ENCODE measurements at regions not wholly inside any gene's neighbourhood (a gene's known extent, or its start where the extent isn't known, plus 50 kb on each side); places are given as distances from the start of the nearest gene placed in this dataset.

DNA sequence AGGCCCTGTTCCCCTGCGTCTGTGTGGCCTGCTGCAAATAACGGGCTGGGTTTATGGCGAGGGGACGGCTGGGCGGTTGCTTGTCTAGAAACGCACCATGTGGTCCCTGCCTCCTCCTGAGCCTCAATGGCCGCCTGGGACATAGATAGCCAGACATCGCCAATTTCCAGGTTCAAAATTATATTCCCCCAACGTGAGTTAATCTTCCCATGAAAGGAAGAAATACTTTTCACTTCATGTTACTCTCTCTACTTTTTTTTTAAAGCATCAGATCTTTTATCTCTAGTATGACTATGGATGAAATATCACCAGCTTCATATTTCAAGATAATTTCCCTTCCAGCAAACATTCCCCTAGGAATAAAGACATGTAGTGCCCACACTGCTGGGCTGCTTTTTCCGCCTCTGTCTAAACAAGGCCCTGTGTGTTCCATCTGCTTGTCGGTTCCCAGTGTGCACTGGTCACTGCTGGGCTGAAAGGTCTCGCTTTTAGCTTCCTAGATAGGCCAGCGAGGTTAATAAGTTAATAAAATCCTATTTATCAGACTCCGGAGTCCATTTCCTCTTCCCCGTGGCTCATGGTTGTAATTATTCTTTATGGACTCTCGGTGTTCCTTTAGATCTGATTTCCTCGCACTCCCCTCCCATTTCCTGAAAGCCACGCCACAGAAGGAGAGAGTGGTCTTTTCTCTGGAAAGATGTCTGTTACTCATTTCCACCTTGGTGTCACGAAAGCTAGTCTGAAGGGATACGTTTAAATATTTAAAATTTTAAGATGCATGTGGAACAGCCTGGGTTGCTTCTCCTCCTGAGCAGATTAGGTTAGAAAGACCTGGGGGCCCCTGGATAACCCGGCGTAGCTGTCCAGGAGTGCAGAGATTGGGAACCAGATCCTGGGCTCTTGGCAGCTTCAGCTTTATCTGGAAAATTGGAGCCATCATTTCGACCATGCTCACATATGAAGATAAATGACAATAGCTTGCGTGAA lies 196.6 kb upstream of the COPS8 start:
- H3K4me2 ChIP-seq (ENCODE audit: low read length), result no peak overlapping the region
- no peak overlapping the region for H3K23ac ChIP-seq (ENCODE audit: low read length)
- H4K12ac ChIP-seq (ENCODE audit: low read depth, low read length), result no peak overlapping the region
- peak overlapping the region; percentile 70 for H2BK12ac ChIP-seq (ENCODE audit: low read length)
- H3K27me3 ChIP-seq (ENCODE audit: insufficient read depth, low read length), result no peaks in the 10 kb centered on the region
- peak overlapping the region; percentile 76 for H3K14ac ChIP-seq (ENCODE audit: low read length)
- WGBS (ENCODE audit: extremely low coverage, insufficient coverage, insufficient read length), result no CpG with 5 or more reads among the region's 24 CpGs
- no peak overlapping the region for H3K9ac ChIP-seq (ENCODE audit: low read length)
- no peaks in the 10 kb centered on the region for H3K36me3 ChIP-seq (ENCODE audit: control insufficient read depth in 1 of 2, insufficient read depth in 2 of 2, low read length in 2 of 2)
- peaks cover 18% of the 10 kb centered on the region for H3K79me1 ChIP-seq (ENCODE audit: low read length)
- peaks cover 7 to 10% of the 10 kb centered on the region in 2 experiments for H3K4me1 ChIP-seq (ENCODE audit: control insufficient read depth in 1 of 2, insufficient read depth in 2 of 2, low read length in 2 of 2)
- peak overlapping the region; percentile 33 for H2BK120ac ChIP-seq (ENCODE audit: insufficient read depth, low read length, poor library complexity)
- H3K4ac ChIP-seq (ENCODE audit: low read depth, low read length), result peak overlapping the region; percentile 49
- peak overlapping the region; percentile 22 for H2BK5ac ChIP-seq (ENCODE audit: low read depth, low read length, poor library complexity)
- peak overlapping the region; percentile 79 for H2AK5ac ChIP-seq (ENCODE audit: low read length)
- no peaks in the 10 kb centered on the region for H3K79me2 ChIP-seq (ENCODE audit: control insufficient read depth, insufficient read depth, low read length, poor library complexity)
- H3K27ac ChIP-seq (ENCODE audit: low read depth, low read length), result no peak overlapping the region
- peak overlapping the region; percentile 54 for H3K18ac ChIP-seq (ENCODE audit: low read length)
- no peak overlapping the region for H3K4me3 ChIP-seq (ENCODE audit: low read depth, low read length)
- H3K9me3 ChIP-seq (ENCODE audit: insufficient read depth, low read depth, low read length), result peaks cover 4% of the 10 kb centered on the region
- H4K8ac ChIP-seq (ENCODE audit: low read depth, low read length), result peak overlapping the region; percentile 20
- DNase-seq, result no peak
- H4K91ac ChIP-seq (ENCODE audit: low read depth, low read length), result peak overlapping the region; percentile 45
- no peak overlapping the region for H2AFZ ChIP-seq (ENCODE audit: insufficient read depth, low read length, poor library complexity)

DNA sequence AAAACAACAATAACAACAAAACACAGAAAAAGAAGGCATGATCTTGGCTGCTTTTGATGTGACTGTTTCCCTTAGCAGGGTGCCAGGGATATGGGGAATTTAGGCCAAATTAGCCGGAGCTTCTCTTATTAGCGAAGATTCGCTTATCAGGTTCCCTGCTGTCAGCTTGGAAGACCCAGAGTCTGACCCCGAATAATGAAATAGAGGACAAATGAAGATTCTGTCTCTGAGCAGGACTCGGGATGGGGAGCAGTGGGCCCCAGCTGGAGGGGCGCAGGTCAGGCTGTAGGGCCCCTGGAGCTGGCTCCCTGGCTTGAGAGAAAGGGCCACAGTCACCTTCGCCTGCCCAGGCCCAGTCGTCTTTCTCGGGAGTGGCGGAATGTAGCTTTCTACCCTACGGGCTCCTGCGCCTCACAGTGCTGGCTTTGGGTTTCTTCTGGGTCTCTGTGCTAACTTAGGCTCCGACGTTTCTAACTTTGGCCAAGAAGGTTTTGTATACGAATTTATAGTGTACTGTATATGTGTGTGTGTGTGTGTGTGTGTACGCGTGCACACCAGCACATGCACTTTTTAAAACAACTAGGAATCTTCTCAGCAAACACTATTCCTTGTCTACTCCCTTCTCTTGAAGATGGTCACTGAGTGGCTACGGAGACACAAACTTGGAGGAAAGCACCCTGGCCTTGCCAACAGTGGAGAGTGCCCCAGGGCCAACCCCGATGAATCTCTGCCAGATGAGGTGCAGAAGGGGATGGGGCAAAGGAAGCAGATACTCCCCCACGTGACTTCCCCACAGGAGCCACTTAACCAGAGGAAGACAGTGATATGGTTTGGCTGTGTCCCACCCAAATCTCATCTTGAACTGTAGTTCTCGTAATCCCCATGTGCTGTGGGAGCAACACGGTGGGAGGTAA lies 195.6 kb upstream of the COPS8 start:
- Histone ChIP-seq H4K8ac (ENCODE audit: low read depth, low read length) (no peak overlapping the region), H3K36me3 (ENCODE audit: control insufficient read depth in 1 of 2, insufficient read depth in 2 of 2, low read length in 2 of 2) (no peaks in the 10 kb centered on the region), H3K4me1 (ENCODE audit: control insufficient read depth in 1 of 2, insufficient read depth in 2 of 2, low read length in 2 of 2) (peaks cover 7 to 10% of the 10 kb centered on the region in 2 experiments), H4K12ac (ENCODE audit: low read depth, low read length) (no peak overlapping the region), H3K4ac (ENCODE audit: low read depth, low read length) (no peak overlapping the region), H3K9me3 (ENCODE audit: insufficient read depth, low read depth, low read length) (peaks cover 4% of the 10 kb centered on the region), H2AFZ (ENCODE audit: insufficient read depth, low read length, poor library complexity) (no peak overlapping the region), H3K18ac (ENCODE audit: low read length) (no peak overlapping the region), H2BK12ac (ENCODE audit: low read length) (peak overlapping the region; percentile 4), H3K79me2 (ENCODE audit: control insufficient read depth, insufficient read depth, low read length, poor library complexity) (no peaks in the 10 kb centered on the region), H3K14ac (ENCODE audit: low read length) (no peak overlapping the region), H2BK5ac (ENCODE audit: low read depth, low read length, poor library complexity) (no peak overlapping the region), H3K79me1 (ENCODE audit: low read length) (peaks cover 16% of the 10 kb centered on the region), H2AK5ac (ENCODE audit: low read length) (no peak overlapping the region), H4K91ac (ENCODE audit: low read depth, low read length) (no peak overlapping the region), H3K4me2 (ENCODE audit: low read length) (no peak overlapping the region), H3K9ac (ENCODE audit: low read length) (no peak overlapping the region), H3K23ac (ENCODE audit: low read length) (no peak overlapping the region), H2BK120ac (ENCODE audit: insufficient read depth, low read length, poor library complexity) (no peak overlapping the region), H3K27me3 (ENCODE audit: insufficient read depth, low read length) (no peaks in the 10 kb centered on the region), H3K4me3 (ENCODE audit: low read depth, low read length) (no peak overlapping the region), H3K27ac (ENCODE audit: low read depth, low read length) (no peak overlapping the region)
- DNase-seq, result no peak
- no CpG with 5 or more reads among the region's 22 CpGs for WGBS (ENCODE audit: extremely low coverage, insufficient coverage, insufficient read length)

DNA sequence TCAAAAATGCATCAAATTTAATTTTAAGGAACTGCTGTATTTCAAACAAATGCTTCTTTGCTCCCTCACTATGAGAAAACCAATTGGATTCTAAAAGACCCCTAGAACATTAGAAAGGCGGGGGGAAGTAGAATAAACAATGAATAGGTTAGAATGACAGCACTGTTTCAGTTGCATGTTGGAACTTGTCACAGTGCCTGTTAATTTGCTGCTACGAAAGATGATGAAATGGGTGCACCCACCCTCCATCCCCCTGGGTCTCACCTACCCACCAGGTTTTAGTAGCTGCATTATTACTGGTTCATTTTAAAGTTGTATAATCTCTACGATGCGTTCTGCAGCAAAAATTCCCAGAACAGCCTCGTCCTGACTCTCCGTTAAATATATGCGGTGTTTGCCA lies 193.0 kb upstream of the COPS8 start:
- DNase-seq, result no peak
- Histone ChIP-seq H2BK5ac (ENCODE audit: low read depth, low read length, poor library complexity) (no peak overlapping the region), H3K18ac (ENCODE audit: low read length) (no peak overlapping the region), H2AK5ac (ENCODE audit: low read length) (no peak overlapping the region), H3K23ac (ENCODE audit: low read length) (no peak overlapping the region), H2BK120ac (ENCODE audit: insufficient read depth, low read length, poor library complexity) (no peak overlapping the region), H3K9ac (ENCODE audit: low read length) (no peak overlapping the region), H3K4me3 (ENCODE audit: low read depth, low read length) (no peak overlapping the region), H4K12ac (ENCODE audit: low read depth, low read length) (no peak overlapping the region), H4K91ac (ENCODE audit: low read depth, low read length) (no peak overlapping the region), H3K27ac (ENCODE audit: low read depth, low read length) (no peak overlapping the region), H2BK12ac (ENCODE audit: low read length) (no peak overlapping the region), H3K27me3 (ENCODE audit: insufficient read depth, low read length) (no peaks in the 10 kb centered on the region), H3K4ac (ENCODE audit: low read depth, low read length) (no peak overlapping the region), H3K14ac (ENCODE audit: low read length) (no peak overlapping the region), H3K36me3 (ENCODE audit: control insufficient read depth in 1 of 2, insufficient read depth in 2 of 2, low read length in 2 of 2) (no peaks in the 10 kb centered on the region), H4K8ac (ENCODE audit: low read depth, low read length) (no peak overlapping the region), H3K9me3 (ENCODE audit: insufficient read depth, low read depth, low read length) (peaks cover 2% of the 10 kb centered on the region), H3K4me1 (ENCODE audit: control insufficient read depth in 1 of 2, insufficient read depth in 2 of 2, low read length in 2 of 2) (peaks cover 5 to 7% of the 10 kb centered on the region in 2 experiments), H3K79me1 (ENCODE audit: low read length) (peaks cover 10% of the 10 kb centered on the region), H2AFZ (ENCODE audit: insufficient read depth, low read length, poor library complexity) (no peak overlapping the region), H3K79me2 (ENCODE audit: control insufficient read depth, insufficient read depth, low read length, poor library complexity) (no peaks in the 10 kb centered on the region), H3K4me2 (ENCODE audit: low read length) (no peak overlapping the region)
- WGBS (ENCODE audit: extremely low coverage, insufficient coverage, insufficient read length), result no CpG with 5 or more reads among the region's 7 CpGs

DNA sequence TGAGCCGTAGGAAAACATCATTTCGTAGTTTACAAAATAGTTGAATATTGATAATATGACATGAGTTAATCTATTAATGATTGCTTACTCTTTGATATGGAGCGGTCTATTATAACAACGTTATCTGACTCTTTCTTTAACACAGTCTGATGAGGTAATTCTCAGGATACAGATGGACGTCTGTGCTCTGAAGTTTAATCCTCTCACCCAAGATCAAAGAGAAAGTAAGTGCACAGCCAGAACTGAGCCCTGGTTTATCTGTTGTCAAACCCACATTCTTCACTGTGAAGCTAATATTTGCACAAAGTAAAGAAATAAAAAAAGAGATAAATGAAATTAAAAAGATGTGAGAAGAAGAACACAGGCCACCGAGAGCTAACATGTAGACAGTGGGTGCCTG lies 190.9 kb upstream of the COPS8 start:
- Histone ChIP-seq H2AK5ac (ENCODE audit: low read length) (no peak overlapping the region), H2BK5ac (ENCODE audit: low read depth, low read length, poor library complexity) (no peak overlapping the region), H2AFZ (ENCODE audit: insufficient read depth, low read length, poor library complexity) (no peak overlapping the region), H4K91ac (ENCODE audit: low read depth, low read length) (no peak overlapping the region), H3K23ac (ENCODE audit: low read length) (no peak overlapping the region), H3K36me3 (ENCODE audit: control insufficient read depth in 1 of 2, insufficient read depth in 2 of 2, low read length in 2 of 2) (no peaks in the 10 kb centered on the region), H3K4me2 (ENCODE audit: low read length) (no peak overlapping the region), H3K4ac (ENCODE audit: low read depth, low read length) (no peak overlapping the region), H3K27ac (ENCODE audit: low read depth, low read length) (no peak overlapping the region), H2BK120ac (ENCODE audit: insufficient read depth, low read length, poor library complexity) (no peak overlapping the region), H3K14ac (ENCODE audit: low read length) (no peak overlapping the region), H3K4me1 (ENCODE audit: control insufficient read depth in 1 of 2, insufficient read depth in 2 of 2, low read length in 2 of 2) (peaks cover 0 to 4% of the 10 kb centered on the region in 2 experiments), H3K79me2 (ENCODE audit: control insufficient read depth, insufficient read depth, low read length, poor library complexity) (no peaks in the 10 kb centered on the region), H3K9me3 (ENCODE audit: insufficient read depth, low read depth, low read length) (no peaks in the 10 kb centered on the region), H3K4me3 (ENCODE audit: low read depth, low read length) (no peak overlapping the region), H3K18ac (ENCODE audit: low read length) (no peak overlapping the region), H3K9ac (ENCODE audit: low read length) (no peak overlapping the region), H3K27me3 (ENCODE audit: insufficient read depth, low read length) (no peaks in the 10 kb centered on the region), H4K12ac (ENCODE audit: low read depth, low read length) (no peak overlapping the region), H3K79me1 (ENCODE audit: low read length) (no peaks in the 10 kb centered on the region), H2BK12ac (ENCODE audit: low read length) (no peak overlapping the region), H4K8ac (ENCODE audit: low read depth, low read length) (no peak overlapping the region)
- WGBS (ENCODE audit: extremely low coverage, insufficient coverage, insufficient read length), result no CpG with 5 or more reads among the region's 6 CpGs
- no peak for DNase-seq
